GM12878 (cell line): ENCODE measurements at regions not wholly inside any gene's neighbourhood (a gene's known extent, or its start where the extent isn't known, plus 50 kb on each side); places are given as distances from the start of the nearest gene placed in this dataset.

Source experiments
- ATAC-seq: fragments of 200-7000 bp; cut with Tn5 transposase; 3 replicates; pipeline ENCODE4 v1.9.1; 2020; ENCODE audit warnings: mild to moderate bottlenecking, moderate library complexity
- BruUV-seq: library from RNA; stranded (reverse); fragments of 400-500 nt; replicated peaks from 2 replicates; lab custom pipeline; 2021; lab: Mats Ljungman, UMichigan
- CTCF ChIA-PET: fragments of 300-600 bp; sonication (Branson Sonifier 250); formaldehyde crosslinking; extraction: SDS; loops from one replicate; lab custom pipeline; 2021; ENCODE audit warnings: inconsistent platforms; lab: Yijun Ruan, JAX
- POLR2A ChIA-PET: fragments of 350-600 bp; formaldehyde crosslinking; extraction: SDS; loops from one replicate; lab custom pipeline; 2021; ENCODE audit warnings: inconsistent platforms; lab: Charles Lee
- RAD21 ChIA-PET: fragments of 300-600 bp; sonication (Branson Sonifier 250); formaldehyde crosslinking; loops from one replicate; lab custom pipeline; 2023; ENCODE audit warnings: antibody characterized with exemption; ENCODE audit not compliant: unreplicated experiment; lab: Charles Lee
- SMC1A ChIA-PET: fragments of 300-600 bp; sonication (Branson Sonifier 250); formaldehyde crosslinking; loops from one replicate; lab custom pipeline; 2023; ENCODE audit not compliant: unreplicated experiment, uncharacterized antibody; lab: Charles Lee
- DNase-seq: peaks from one replicate; pipeline ENCODE4 v3.0.0-alpha.2; 2011; ENCODE audit warnings: low read depth, low spot score
- FAIRE-seq: peaks from 3 replicates; lab custom pipeline; 2011; peaks lifted over from hg19 to GRCh38; lab: Jason Lieb, UNC
- H2AFZ ChIP-seq: 2 replicates; pipeline ENCODE4 v1.6.0; 2011; ENCODE audit warnings: low read depth, low read length, control low read depth; ENCODE audit not compliant: control insufficient read depth
- H3K27ac ChIP-seq: 2 replicates; pipeline ENCODE4 v1.5.1; 2011; ENCODE audit warnings: control low read depth; ENCODE audit not compliant: control insufficient read depth, insufficient read depth
- H3K27me3 ChIP-seq, 2 experiments: replicated peaks in 1 of 2; 2 replicates each; pipeline versions ENCODE4 v1.6.0 to v1.6.1; 2011; ENCODE audit warnings: low read length in 1 of 2; ENCODE audit not compliant: control insufficient read depth in 2 of 2, insufficient read depth in 2 of 2
- H3K36me3 ChIP-seq, 2 experiments: 2 replicates each; pipeline ENCODE4 v1.5.1; 2011; ENCODE audit warnings: low read length in 1 of 2; ENCODE audit not compliant: control insufficient read depth in 2 of 2, insufficient read depth in 2 of 2
- H3K4me1 ChIP-seq: 2 replicates; pipeline ENCODE4 v1.6.1; 2011; ENCODE audit warnings: mild to moderate bottlenecking, low read length, moderate library complexity, mixed read lengths; ENCODE audit not compliant: control insufficient read depth, insufficient read depth
- H3K4me2 ChIP-seq: 2 replicates; pipeline ENCODE4 v1.6.0; 2011; ENCODE audit warnings: control low read depth; ENCODE audit not compliant: control insufficient read depth, insufficient read depth
- H3K4me3 ChIP-seq: fragments of 200-600 bp; sonication (generic); 2 replicates; pipeline ENCODE4 v1.5.1; 2016
- H3K79me2 ChIP-seq: 2 replicates; pipeline ENCODE4 v1.6.0; 2011; ENCODE audit warnings: low read length; ENCODE audit not compliant: control insufficient read depth, insufficient read depth
- H3K9ac ChIP-seq: 2 replicates; pipeline ENCODE4 v1.8.0; 2011; ENCODE audit warnings: low read length, control low read depth, mixed read lengths; ENCODE audit not compliant: control insufficient read depth, insufficient read depth
- H3K9me3 ChIP-seq: replicated peaks from 3 replicates; pipeline ENCODE4 v1.5.1; 2011; ENCODE audit warnings: mild to moderate bottlenecking, low read length; ENCODE audit not compliant: control insufficient read depth, insufficient read depth
- H4K20me1 ChIP-seq: 2 replicates; pipeline ENCODE4 v1.6.0; 2011; ENCODE audit not compliant: control insufficient read depth, insufficient read depth
- HDAC2 ChIP-seq: fragments of 200-600 bp; sonication (generic); IDR thresholded peaks from 2 replicates; pipeline ENCODE4 v1.6.1; 2017
- POLR2AphosphoS5 ChIP-seq: IDR thresholded peaks from 2 replicates; pipeline ENCODE4 v1.6.1; 2011; ENCODE audit warnings: mild to moderate bottlenecking, low read length, inconsistent platforms
- REST ChIP-seq: IDR thresholded peaks from 2 replicates; pipeline ENCODE4 v1.6.1; 2012; ENCODE audit warnings: mild to moderate bottlenecking, low read depth, low read length
- ZBED1 ChIP-seq: IDR thresholded peaks from 2 replicates; pipeline ENCODE4 v1.6.1; 2016; ENCODE audit warnings: borderline replicate concordance
- in situ Hi-C: fragments of 300-500 bp; cut with MboI; formaldehyde crosslinking; loops from 9 replicates; pipeline ENCODE4 v1.14.3; 2018; ENCODE audit warnings: mixed read lengths
- intact Hi-C: fragments of 100-400 bp; cut with micrococcal nuclease; formaldehyde crosslinking; loops from one replicate; pipeline ENCODE4 v1.14.2; 2022; ENCODE audit not compliant: unreplicated experiment
- TF ChIP-seq, protein P1 (sequence below): fragments of 450-650 bp; IDR thresholded peaks from 2 replicates; pipeline ENCODE4 v1.6.1; 2017; ENCODE audit warnings: borderline replicate concordance
- TF ChIP-seq, protein P2 (sequence below): IDR thresholded peaks from 2 replicates; pipeline ENCODE4 v1.6.1; 2011; ENCODE audit warnings: mild to moderate bottlenecking, low read depth, low read length, moderate library complexity; ENCODE audit not compliant: insufficient replicate concordance

- in situ Hi-C loops = no loop called here
- no peaks in the 10 kb centered on the region for H3K4me1 ChIP-seq
- H3K27me3 ChIP-seq = no peaks in the 10 kb centered on the region
- no peak overlapping the region for H3K9ac ChIP-seq
- no peaks in the 10 kb centered on the region for H3K36me3 ChIP-seq
- no TSS peak for BruUV-seq
- ChIA-PET POLR2A (no interaction called here), CTCF (no interaction called here), RAD21 (no interaction called here), SMC1A (no interaction called here)
- DNase-seq (no peak), FAIRE-seq (no peak), ATAC-seq (no peak)
- H3K27ac ChIP-seq = no peak overlapping the region
- H2AFZ ChIP-seq = no peak overlapping the region
- no peak for TF ChIP-seq ZBED1
- TF ChIP-seq HDAC2 = no peak
- no peak for TF ChIP-seq POLR2AphosphoS5
- TF ChIP-seq, protein P1, sequence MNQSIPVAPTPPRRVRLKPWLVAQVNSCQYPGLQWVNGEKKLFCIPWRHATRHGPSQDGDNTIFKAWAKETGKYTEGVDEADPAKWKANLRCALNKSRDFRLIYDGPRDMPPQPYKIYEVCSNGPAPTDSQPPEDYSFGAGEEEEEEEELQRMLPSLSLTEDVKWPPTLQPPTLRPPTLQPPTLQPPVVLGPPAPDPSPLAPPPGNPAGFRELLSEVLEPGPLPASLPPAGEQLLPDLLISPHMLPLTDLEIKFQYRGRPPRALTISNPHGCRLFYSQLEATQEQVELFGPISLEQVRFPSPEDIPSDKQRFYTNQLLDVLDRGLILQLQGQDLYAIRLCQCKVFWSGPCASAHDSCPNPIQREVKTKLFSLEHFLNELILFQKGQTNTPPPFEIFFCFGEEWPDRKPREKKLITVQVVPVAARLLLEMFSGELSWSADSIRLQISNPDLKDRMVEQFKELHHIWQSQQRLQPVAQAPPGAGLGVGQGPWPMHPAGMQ = no peak
- TF ChIP-seq, protein P2, sequence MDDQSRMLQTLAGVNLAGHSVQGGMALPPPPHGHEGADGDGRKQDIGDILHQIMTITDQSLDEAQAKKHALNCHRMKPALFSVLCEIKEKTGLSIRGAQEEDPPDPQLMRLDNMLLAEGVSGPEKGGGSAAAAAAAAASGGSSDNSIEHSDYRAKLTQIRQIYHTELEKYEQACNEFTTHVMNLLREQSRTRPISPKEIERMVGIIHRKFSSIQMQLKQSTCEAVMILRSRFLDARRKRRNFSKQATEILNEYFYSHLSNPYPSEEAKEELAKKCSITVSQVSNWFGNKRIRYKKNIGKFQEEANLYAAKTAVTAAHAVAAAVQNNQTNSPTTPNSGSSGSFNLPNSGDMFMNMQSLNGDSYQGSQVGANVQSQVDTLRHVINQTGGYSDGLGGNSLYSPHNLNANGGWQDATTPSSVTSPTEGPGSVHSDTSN = no peak
- H3K4me2 ChIP-seq = no peak overlapping the region
- H3K79me2 ChIP-seq = no peaks in the 10 kb centered on the region
- intact Hi-C loops = no loop called here
- no peaks in the 10 kb centered on the region for H3K9me3 ChIP-seq
- no peaks in the 10 kb centered on the region for H4K20me1 ChIP-seq
- H3K4me3 ChIP-seq = no peak overlapping the region
Observed at GRCh38 chr13:90648497-90648896, 699.0 kb upstream of the MIR17HG start.

DNA sequence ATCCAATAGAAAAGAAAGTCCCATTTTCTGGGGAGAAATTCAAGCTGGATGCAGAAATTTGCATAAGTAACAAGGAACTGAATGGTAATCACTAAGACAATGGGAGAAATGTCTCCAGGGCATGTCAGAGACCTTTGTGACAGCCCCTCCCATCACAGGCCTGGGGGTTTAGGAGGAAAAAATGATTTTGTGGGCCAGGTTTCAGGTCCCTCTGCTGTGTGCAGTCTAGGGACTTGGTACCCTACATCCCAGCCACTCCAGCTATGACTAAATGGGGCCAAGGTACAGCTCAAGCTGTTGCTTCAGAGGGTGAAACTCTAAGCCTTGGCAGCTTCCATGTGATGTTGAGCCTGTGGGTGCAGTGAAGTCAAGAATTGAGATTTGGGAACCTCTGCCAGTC, 695.5 kb upstream of the MIR17HG start:
- intact Hi-C loops = no loop called here
- no peaks in the 10 kb centered on the region for H4K20me1 ChIP-seq
- no peak overlapping the region for H3K4me2 ChIP-seq
- H3K9me3 ChIP-seq = no peaks in the 10 kb centered on the region
- no peaks in the 10 kb centered on the region for H3K79me2 ChIP-seq
- no peaks in the 10 kb centered on the region for H3K4me1 ChIP-seq
- ATAC-seq (no peak), DNase-seq (no peak), FAIRE-seq (no peak)
- H3K36me3 ChIP-seq = no peaks in the 10 kb centered on the region
- no peaks in the 10 kb centered on the region for H3K27me3 ChIP-seq
- no peak for TF ChIP-seq REST
- H3K9ac ChIP-seq = no peak overlapping the region
- no peak overlapping the region for H3K4me3 ChIP-seq
- ChIA-PET CTCF (no interaction called here), POLR2A (no interaction called here), RAD21 (no interaction called here), SMC1A (no interaction called here)
- in situ Hi-C loops = no loop called here
- H3K27ac ChIP-seq = no peak overlapping the region
- BruUV-seq = no TSS peak
- H2AFZ ChIP-seq = no peak overlapping the region
